HG02759 (cell line): ENCODE measurements at regions not wholly inside any gene's neighbourhood (a gene's known extent, or its start where the extent isn't known, plus 50 kb on each side); places are given as distances from the start of the nearest gene placed in this dataset.
A peak's percentile ranks its signal among the peaks of the same experiment; 100 is the strongest.
"Not testable (repeated sequence)": the region's sequence is repeated elsewhere in the genome, so short reads cannot be mapped to it uniquely, and the experiment has no call there.

Source experiments
- ATAC-seq: cut with Tn5 transposase; IDR thresholded peaks from one replicate; pipeline ENCODE4 v1.9.1; 2021; ENCODE audit warnings: mild to moderate bottlenecking, moderate library complexity; ENCODE audit not compliant: unreplicated experiment

DNA sequence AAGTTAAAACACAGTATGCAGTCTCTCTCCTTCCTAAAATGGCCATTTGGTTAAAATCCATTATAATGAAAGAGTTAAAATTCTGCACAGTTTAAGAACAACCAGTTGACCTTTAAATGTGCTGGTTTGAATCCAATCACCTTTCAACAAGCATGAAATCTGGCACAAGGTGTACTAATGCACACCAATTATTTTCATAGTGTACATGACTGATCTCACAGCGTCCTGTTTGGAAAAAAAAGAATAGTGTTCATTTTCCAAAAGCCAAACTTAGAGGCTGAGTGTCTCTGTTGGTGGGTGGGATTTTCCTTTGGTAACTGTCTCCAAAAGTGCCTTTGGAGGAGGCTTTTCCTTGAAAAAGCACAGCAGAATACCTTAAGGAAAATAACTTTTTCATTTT is 180.6 kb downstream of the DEPDC1B start:
- no peak for ATAC-seq

GRCh38 chr5:60517850-60518249 is 182.1 kb downstream of the DEPDC1B start:
- ATAC-seq, result no peak

GRCh38 chr5:60517094-60517694 is 182.8 kb downstream of the DEPDC1B start:
- no peak for ATAC-seq

GRCh38 chr5:60516688-60517087 is 183.3 kb downstream of the DEPDC1B start:
- no peak for ATAC-seq

- no peak for ATAC-seq
Measured at GRCh38 chr5:60514152-60514551, 185.8 kb downstream of the DEPDC1B start.

- ATAC-seq, result no peak
Measured at GRCh38 chr5:60512117-60512516, 187.8 kb downstream of the DEPDC1B start.

- no peak for ATAC-seq
Measured at GRCh38 chr5:60510663-60511062, 189.3 kb downstream of the DEPDC1B start.

GRCh38 chr5:60510049-60510448 is 189.9 kb downstream of the DEPDC1B start:
- no peak for ATAC-seq

DNA sequence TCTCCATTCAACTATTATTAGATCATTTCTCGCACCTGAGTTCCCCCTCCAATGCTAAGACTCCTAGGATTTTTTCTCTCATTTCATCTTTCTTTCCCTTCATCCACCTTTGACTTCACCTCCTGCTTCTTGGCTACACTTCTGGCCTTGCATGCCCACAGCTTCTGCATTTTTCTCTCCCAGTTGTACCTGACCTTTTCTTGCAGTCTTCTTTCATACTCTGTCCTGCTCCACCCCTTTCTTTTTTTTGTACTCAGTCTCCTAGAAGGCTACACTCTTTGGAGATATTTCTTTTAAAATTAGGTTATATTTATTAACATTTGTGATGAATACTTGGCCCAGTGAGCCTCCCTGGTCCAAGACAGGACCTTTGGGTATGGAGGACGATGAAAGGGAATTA is 190.4 kb downstream of the DEPDC1B start:
- no peak for ATAC-seq

DNA sequence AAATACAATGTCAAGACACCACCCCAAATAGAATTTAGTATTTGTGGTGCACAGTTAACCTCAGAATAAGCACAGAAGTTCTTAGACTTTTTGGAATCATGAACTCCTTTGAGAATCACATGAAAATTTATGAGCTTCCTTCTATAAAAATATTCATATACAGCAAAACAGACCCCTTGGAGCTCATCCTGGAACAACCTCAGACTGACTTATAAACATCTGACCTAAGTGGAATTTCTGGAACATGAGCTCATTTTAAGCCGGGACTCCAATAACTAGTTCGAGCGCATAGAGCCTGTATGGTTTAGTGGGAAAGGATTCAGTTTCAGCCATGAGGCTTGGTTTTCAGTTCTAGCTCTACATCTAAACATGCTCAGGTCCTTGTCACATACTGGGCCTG is 192.3 kb downstream of the DEPDC1B start:
- ATAC-seq, result no peak

DNA sequence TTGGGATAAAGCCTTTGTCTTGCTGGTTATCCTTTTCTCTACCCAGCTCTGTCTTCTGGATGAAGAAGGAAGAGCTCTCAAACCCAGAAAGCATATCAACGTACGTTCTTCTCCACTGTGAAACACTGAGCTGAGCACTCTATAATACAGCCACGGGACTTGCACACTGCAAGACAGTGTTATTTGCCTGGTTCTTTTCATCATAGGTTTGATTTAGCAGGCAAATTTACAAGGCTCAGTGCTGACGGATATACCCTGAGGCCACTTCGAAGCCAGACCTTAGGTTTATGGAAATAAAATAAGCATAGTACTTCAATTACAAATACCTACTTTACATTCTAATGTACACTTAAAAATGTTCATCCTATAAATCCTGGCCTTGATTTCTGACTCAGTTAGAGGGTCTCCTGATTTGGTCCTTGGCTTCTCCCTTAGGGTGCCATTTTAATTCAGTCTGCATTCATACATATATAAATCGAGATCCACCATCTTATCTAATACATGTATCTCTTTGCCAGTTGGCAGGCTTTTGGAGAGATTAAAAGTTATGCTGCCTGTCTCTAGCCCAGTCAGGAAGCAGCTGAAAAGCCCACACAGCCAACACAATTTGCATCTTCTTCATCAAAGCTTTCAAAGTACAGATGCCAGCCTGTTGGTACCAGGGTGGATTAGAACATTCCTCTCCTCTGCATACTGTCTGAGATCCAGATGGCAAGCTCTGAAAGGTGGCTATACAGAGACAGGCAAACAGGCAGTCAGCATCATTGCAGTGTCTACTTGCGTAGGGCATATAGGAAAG is 194.4 kb downstream of the DEPDC1B start:
- ATAC-seq, result no peak

DNA sequence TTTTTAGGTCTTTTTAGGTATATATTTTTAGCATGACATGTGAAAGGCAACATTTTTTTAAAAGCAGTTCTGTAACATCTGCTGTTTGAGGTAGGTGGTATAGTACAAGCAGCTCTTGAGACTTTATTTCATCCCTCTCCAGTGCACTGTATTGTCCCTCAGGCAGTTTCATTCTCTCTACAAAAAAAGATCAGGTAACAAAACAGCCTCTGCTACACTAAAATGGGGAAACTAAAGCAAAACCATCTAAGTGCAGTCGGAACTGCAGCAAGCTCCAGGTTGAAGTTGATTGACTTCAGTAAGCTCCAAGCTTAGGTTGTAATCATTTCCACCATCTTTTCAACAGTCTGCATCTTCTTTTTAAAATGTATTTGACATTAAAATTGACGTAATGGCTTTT is 195.6 kb downstream of the DEPDC1B start:
- peak; percentile 69 for ATAC-seq

DNA sequence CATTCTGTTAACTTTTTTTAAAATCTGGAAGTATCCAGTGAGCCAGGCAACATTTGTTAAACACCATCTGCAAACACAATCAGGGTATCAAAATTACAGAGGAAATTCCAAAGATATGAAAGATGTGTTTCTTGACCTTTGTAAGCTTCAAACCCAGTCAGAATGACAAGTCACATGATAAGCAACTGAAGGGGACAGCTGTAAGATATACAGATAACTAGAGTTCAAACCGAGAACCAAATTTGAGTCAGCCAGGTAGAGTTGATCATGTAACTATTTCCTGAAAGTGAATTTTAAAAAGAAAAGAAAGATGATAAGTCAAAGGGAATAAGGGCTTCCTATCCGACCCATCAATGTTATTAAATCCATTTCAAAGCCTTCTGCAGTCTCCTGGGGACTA is 196.2 kb downstream of the DEPDC1B start:
- peak; percentile 84 for ATAC-seq

DNA sequence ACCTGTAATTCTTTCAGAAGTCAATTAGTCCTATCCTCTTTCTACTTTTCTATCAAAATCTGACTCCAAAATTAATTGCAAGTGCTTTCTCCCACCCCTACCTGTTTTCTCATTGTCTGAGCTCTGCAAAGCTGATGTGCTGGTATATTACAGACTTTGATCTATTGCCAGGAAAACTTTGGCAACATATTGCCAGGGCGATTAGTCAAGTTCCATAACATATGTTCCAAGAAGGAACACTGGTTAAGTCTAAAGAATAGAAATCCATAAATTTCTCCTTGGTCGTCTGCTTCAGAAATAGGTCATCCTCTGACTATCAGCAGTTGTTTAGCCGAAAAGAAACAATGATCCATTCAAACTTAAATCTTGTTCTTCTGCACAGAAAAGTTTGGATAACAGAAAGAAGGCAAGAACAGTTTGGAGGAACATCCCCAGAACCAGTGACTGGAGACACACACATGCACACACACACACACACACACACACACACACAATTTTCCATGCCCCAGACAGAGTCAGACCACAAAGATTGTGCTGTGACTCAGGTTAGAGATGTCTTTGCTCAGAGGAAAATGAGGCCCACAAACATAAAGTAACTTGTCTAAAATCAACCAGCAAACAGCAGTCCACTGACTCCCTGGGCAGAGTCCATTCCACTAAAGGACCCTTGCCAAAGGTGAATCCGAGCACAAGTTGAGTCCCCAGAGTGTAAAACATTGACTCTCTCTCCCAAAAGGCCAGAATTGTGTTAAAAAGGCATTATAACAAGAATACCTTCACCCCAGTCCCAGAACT is 202.1 kb downstream of the DEPDC1B start:
- ATAC-seq, result no peak

DNA sequence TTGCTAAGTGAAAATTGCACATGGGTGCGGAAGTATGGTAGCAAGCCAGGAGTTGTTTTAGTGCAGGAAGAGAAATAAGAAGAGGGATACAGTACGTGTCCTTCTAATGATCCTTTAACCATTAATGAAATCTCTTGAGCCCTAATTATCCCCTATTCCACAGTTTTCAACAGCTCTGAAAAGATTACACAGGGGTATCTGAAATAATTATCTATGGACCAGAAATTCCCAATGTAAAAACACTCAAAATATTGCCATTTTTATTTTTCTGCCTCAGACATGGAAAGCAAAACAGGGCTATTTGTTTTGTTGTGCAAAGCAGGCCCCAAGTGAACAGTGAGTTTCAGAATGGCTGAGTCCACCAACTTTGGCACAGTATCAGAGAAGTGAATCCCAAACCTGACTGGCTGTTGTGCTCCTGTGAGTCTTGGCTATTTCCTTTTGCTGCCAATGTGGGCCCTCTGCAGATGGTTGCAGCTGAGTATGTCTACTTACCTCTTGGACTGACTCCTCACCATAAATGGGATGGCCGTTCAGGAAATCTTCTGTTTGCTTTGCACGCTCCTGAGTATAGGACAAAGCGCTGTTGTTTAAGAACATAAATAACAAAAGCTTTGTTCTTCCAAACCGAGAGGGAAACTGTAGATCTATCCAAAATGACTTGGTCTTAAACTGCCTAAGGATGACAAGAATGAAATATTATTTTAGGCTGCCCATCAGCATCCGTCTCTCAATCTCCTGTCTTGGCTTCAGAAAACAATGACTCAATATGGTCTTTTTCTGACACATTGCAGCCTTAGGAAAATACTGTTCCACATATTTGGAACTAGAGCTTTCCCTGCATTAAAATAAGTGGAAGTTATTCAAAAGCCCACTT is 204.1 kb downstream of the DEPDC1B start:
- ATAC-seq, result no peak

DNA sequence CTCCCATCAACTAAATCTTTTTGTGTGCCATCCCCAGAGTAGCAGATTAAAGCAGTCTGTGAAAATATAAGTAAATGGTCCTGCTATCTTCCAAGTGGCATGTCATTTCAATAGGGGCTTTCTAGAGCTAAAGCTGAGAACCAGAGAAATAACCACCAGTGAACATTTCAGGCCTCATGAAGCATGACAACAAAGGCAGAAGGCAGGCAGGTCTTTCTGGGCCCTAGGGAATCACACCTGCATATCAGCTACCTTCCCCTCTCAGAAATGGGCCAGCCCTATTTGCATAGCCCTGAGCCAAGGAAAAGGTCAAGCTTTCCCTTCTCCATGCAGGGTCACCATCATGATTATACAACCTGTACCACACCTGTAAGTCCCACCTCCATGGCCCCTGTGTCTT is 205.3 kb downstream of the DEPDC1B start:
- peak; percentile 86 for ATAC-seq

DNA sequence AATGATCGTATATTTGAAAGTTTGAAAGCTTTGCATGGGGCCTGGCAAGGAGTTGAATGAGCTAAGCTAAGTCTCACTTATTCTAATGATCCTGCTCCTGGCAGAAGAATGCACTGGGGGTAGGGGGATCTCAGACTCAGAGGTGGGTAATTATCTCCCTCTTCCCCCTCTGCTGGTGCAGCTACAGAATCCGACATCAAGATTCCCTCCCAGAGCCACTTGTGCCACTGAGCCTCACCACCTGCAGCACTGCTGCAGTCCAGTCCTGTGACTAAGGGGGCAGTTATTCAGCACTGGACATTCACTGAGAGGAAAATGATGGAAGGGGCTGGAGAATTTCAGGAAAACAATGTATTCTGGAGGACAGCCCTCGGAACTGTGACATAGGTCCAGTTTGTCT is 205.8 kb downstream of the DEPDC1B start:
- no peak for ATAC-seq

- ATAC-seq, result no peak
Measured at GRCh38 chr5:60493372-60493771, 206.6 kb downstream of the DEPDC1B start.

- no peak for ATAC-seq
Measured at GRCh38 chr5:60492958-60493357, 207.0 kb downstream of the DEPDC1B start.

DNA sequence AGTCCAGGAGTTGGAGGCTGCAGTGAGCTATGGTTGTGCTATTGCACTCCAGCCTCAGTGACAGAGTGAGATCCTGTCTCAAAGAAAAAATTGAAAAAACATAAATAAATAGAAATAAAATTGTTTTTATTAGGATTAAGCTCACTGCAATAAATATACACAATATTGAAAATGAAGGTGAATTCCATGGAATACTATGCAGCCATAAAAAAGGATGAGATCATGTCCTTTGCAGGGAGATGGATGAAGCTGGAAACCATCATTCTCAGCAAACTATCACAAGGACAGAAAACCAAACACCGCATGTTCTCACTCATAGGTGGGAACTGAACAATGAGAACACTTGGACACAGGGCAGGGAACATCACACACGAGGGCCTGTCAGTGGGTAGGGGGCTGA is 207.6 kb downstream of the DEPDC1B start:
- ATAC-seq, result not testable (repeated sequence)

- ATAC-seq, result no peak
Measured at GRCh38 chr5:60490597-60491166, 209.3 kb downstream of the DEPDC1B start.
